Stomach (tissue), 4 donors: ENCODE measurements at regions not wholly inside any gene's neighbourhood (a gene's known extent, or its start where the extent isn't known, plus 50 kb on each side); places are given as distances from the start of the nearest gene placed in this dataset.

Experiments
- CTCF ChIP-seq, 7 experiments: fragments of 450-650 bp in 4 of 7; fragments of 200-600 bp in 3 of 7; sonication (generic) in 3 of 7; IDR thresholded peaks; one replicate each; pipeline ENCODE4 v1.5.1; 2016 to 2019; ENCODE audit warnings: antibody characterized with exemption in 7 of 7, control low read depth in 2 of 7, mild to moderate bottlenecking in 1 of 7
- EP300 ChIP-seq: sonication (generic); formaldehyde crosslinking; IDR thresholded peaks from one replicate; pipeline ENCODE4 v1.6.1; 2017; ENCODE audit warnings: antibody characterized with exemption
- POLR2A ChIP-seq, 4 donors: fragments of 450-650 bp; IDR thresholded peaks; one replicate each; pipeline ENCODE4 v1.6.1; 2016; ENCODE audit warnings: antibody characterized with exemption in 4 of 4, control low read depth in 2 of 4, mild to moderate bottlenecking in 1 of 4, moderate library complexity in 1 of 4

- TF ChIP-seq CTCF (IDR thresholded peaks at IDR 0.05) (no peak), POLR2A (IDR thresholded peaks at IDR 0.05) (no peak), EP300 (no peak)
These were observed 91.0 kb upstream of the MCHR2 start for GRCh38 chr6:100084991-100085364.
